ENCODE measurements at regions not wholly inside any gene's neighbourhood (a gene's known extent, or its start where the extent isn't known, plus 50 kb on each side); places are given as distances from the start of the nearest gene placed in this dataset.

GRCh38 chr3:184636741-184637316, 75.0 kb downstream of the MAGEF1 start:
- TF ChIP-seq, protein P1, sequence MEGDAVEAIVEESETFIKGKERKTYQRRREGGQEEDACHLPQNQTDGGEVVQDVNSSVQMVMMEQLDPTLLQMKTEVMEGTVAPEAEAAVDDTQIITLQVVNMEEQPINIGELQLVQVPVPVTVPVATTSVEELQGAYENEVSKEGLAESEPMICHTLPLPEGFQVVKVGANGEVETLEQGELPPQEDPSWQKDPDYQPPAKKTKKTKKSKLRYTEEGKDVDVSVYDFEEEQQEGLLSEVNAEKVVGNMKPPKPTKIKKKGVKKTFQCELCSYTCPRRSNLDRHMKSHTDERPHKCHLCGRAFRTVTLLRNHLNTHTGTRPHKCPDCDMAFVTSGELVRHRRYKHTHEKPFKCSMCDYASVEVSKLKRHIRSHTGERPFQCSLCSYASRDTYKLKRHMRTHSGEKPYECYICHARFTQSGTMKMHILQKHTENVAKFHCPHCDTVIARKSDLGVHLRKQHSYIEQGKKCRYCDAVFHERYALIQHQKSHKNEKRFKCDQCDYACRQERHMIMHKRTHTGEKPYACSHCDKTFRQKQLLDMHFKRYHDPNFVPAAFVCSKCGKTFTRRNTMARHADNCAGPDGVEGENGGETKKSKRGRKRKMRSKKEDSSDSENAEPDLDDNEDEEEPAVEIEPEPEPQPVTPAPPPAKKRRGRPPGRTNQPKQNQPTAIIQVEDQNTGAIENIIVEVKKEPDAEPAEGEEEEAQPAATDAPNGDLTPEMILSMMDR (IDR thresholded peaks at IDR 0.05; ENCODE audit: low read depth, low read length) = no peak
- Histone ChIP-seq H3K9me3 (ENCODE audit: severe bottlenecking) (no peaks in the 10 kb centered on the region), H3K4me3 (ENCODE audit: low read depth, low read length) (no peak overlapping the region), H3K27ac (no peak overlapping the region), H3K27me3 (ENCODE audit: insufficient read depth, low read depth, severe bottlenecking) (no peaks in the 10 kb centered on the region), H3K36me3 (no peaks in the 10 kb centered on the region)
- DNase-seq = no peak

DNA sequence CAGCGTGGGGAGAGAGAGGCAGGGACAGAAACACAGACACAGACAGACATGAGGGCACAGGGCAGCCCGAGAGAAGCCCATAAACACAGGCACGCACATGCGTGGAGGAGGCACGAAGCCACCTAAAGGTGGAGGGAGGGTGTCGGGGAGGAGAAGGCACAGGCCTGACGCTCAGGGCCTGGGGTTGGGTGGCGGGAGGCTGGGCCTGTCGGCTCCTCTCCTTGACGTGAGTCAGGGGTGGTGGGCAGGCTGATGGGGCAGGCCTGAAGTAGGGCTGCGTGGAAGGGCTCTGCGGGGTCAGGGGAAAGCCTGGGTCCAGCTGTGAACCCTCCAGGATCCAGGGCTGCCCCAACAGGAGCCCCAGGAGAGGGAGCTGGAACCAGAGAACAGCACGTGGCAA, 74.2 kb downstream of the EPHB3 start:
- H3K9me3 ChIP-seq (ENCODE audit: severe bottlenecking) = no peaks in the 10 kb centered on the region
- no peak overlapping the region for H3K4me3 ChIP-seq (ENCODE audit: low read depth, low read length)
- TF ChIP-seq, protein P1 (IDR thresholded peaks at IDR 0.05; ENCODE audit: low read depth, low read length) = no peak
- no peak for DNase-seq
- no peak overlapping the region for H3K27ac ChIP-seq
- H3K27me3 ChIP-seq (ENCODE audit: insufficient read depth, low read depth, severe bottlenecking) = no peaks in the 10 kb centered on the region
- no peaks in the 10 kb centered on the region for H3K36me3 ChIP-seq

GRCh38 chr3:184635126-184635525, 73.5 kb downstream of the EPHB3 start:
- H3K9me3 ChIP-seq (ENCODE audit: severe bottlenecking) = no peaks in the 10 kb centered on the region
- H3K27ac ChIP-seq = no peak overlapping the region
- no peak for DNase-seq
- no peak overlapping the region for H3K4me3 ChIP-seq (ENCODE audit: low read depth, low read length)
- no peaks in the 10 kb centered on the region for H3K27me3 ChIP-seq (ENCODE audit: insufficient read depth, low read depth, severe bottlenecking)
- no peaks in the 10 kb centered on the region for H3K36me3 ChIP-seq
- TF ChIP-seq, protein P1 (IDR thresholded peaks at IDR 0.05; ENCODE audit: low read depth, low read length) = no peak

DNA sequence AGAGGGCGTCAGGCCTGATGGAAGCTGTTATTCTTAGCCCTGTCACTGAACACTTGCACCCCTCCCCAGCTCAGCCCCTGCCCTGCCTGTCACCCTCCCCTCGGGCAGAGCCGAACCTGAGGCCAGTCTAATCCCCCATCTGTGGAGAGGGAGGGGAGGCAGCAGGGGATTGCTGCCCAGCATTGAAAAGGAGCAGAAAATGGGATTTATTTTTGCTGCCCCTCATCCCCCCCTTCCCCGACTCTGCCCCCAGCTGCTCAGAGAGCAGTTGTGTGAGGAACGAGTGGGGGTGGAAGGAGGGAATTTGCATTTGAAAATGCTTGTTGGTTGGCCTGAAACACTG, 71.6 kb downstream of the EPHB3 start:
- Histone ChIP-seq H3K9me3 (ENCODE audit: severe bottlenecking) (no peaks in the 10 kb centered on the region), H3K27ac (peak overlapping the region; percentile 70), H3K36me3 (no peaks in the 10 kb centered on the region), H3K4me3 (ENCODE audit: low read depth, low read length) (no peak overlapping the region), H3K27me3 (ENCODE audit: insufficient read depth, low read depth, severe bottlenecking) (no peaks in the 10 kb centered on the region)
- TF ChIP-seq, protein P1 (IDR thresholded peaks at IDR 0.05; ENCODE audit: low read depth, low read length) = no peak
- peak; percentile 83 for DNase-seq

- Histone ChIP-seq H3K27me3 (ENCODE audit: insufficient read depth, low read depth, severe bottlenecking) (no peaks in the 10 kb centered on the region), H3K36me3 (no peaks in the 10 kb centered on the region), H3K9me3 (ENCODE audit: severe bottlenecking) (no peaks in the 10 kb centered on the region), H3K27ac (peak overlapping the region; percentile 70), H3K4me3 (ENCODE audit: low read depth, low read length) (no peak overlapping the region)
- TF ChIP-seq, protein P1 (IDR thresholded peaks at IDR 0.05; ENCODE audit: low read depth, low read length) = 0 out of 2 replicates have a peak, but pooled peaks have one; percentile 1
- DNase-seq = no peak
Observed at GRCh38 chr3:184632551-184633236, 71.1 kb downstream of the EPHB3 start.

All from WERI-Rb-1 (cell line).